ENCODE measurements at regions not wholly inside any gene's neighbourhood (a gene's known extent, or its start where the extent isn't known, plus 50 kb on each side); places are given as distances from the start of the nearest gene placed in this dataset.

GRCh38 chr9:27749838-27750237 is 176.6 kb upstream of the C9orf72 start:
- DNase-seq (ENCODE audit: low read depth in 2 of 2) = no peak

DNA sequence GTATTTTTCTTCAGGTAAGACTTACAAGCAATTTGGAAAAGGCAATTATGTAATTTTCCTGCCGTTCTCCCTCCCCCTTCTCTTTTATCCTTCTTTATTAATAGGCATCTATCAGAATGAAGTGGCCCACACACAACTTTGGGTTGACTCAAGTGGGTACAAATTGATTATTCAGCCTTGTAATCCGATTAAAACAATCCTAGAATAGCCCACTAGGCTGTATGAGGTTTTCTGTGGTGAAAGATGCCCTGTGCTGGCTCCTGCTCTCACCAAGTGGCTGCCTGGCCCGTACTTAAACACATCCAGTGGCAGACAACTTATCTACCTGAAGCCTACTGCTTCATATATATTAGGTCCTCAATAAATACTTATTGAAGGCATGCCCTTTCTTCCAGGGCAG is 177.3 kb upstream of the C9orf72 start:
- DNase-seq (ENCODE audit: low read depth in 2 of 2) = no peak

GRCh38 chr9:27752069-27752468 is 178.8 kb upstream of the C9orf72 start:
- DNase-seq (ENCODE audit: low read depth in 2 of 2) = no peak

DNA sequence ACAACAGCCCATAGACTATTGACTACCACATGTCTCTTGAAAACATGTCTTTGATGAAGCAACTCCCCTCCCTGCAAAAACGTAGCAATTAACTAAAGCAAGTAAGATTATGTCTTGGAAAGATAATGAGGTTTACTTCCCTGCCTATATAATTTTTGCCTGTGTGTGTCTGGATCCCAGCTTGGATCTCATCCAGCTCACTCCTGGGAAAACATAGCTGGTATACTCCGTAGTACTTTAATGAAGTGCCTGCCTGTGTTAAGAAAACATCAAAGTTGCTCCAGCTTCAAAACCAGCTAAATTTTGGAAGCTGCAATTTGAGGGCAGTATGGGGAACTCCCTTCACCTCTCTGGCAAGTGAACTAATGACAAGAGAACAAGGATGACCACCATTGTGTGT is 182.6 kb upstream of the C9orf72 start:
- DNase-seq (ENCODE audit: low read depth in 2 of 2) = no peak

DNA sequence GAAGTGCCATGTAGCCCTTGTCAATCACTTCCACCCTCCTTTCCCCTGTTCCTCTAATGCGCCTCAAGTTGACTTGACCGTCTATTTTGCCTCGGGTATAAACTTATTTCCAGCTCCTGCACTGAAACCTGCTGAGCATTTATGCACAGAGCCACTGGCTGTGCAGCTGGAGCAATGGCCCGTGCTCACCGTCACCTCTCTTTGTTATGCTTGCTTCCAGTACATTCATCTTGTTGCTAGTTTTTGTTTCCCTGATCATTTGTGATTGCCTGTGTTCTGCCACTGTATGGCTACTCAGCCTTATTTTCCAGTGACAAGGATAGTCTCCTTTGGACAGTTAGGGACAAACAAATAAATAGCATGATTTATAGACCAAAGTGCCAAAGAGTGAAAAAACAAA is 183.1 kb upstream of the C9orf72 start:
- no peak for DNase-seq (ENCODE audit: low read depth in 2 of 2)

GRCh38 chr9:27763831-27764230 is 190.6 kb upstream of the C9orf72 start:
- DNase-seq (ENCODE audit: low read depth in 2 of 2) = no peak

DNA sequence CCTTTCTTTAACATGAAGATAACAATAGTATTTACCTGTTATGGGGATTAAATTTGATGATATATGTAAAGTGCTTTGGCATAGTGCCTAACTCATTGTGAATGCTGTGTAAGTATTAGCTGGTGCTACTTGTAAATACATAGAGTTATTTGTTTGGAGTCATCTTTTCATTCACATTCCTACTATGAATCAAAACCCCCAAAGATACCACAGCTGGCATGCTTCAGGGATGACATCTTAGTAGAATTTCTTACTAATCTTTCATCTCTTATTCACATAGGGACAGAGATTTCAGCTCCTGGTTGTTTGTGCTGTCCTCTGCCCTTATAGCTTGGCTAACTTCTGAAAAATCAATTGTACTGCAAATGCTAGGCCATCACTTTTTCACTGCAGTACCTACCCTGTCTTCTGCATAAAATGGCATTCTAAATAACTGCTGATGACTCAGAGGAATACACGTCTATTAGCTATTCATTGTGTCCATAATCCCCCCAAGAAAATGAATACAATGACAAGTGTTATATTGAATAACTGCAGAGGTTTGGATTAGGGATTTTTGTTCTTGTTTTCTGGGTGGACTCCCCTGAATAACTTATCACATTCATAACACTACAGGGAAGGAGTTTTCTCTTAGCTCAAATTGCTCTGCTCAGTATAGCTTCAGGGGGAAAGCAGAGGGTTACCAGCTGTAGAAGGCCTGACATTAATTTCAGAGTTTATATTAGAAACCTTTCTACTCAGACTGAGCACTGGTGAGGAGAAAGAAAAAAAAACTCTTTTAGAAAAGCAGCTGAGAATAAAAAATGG is 192.2 kb upstream of the C9orf72 start:
- no peak for DNase-seq (ENCODE audit: low read depth in 2 of 2)

DNA sequence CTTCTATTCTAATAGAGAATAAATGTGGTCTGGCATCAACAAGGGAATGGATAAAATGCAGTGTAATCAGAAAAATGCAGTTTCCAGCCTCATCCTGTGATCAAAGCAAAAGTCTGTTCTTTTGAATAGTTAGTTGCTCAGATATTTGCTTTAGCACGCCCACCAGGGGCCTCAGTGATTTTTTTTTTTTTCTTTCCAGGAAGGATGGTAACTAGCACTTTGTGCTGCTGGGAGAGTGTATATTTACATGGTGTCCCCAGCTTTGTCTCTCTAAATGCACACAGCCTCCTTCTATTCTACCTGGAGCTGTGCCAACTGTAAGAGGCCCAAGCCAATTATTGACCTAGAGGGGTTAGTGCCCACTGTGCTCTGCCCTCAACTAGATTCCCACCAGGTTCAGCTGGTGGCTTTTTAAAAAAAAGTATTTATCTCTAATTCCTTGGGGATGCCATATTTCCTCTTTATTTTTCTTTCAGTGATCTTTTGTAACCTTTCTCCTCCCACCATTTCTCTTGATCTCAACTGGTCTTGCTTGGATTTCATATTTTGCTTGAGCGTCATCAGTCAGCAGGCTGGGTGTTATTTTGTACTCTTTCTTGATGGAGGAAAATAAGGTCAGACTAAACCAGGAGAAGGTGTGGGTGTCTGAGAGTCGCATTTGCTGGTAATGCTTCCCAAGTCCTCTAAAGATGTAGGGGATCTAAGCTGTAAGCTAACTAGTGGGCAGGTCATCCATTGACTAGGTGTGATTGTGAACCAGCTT is 193.0 kb upstream of the C9orf72 start:
- DNase-seq (ENCODE audit: low read depth in 2 of 2) = no peak

GRCh38 chr9:27768781-27769180 is 195.5 kb upstream of the C9orf72 start:
- no peak for DNase-seq (ENCODE audit: low read depth in 2 of 2)

DNA sequence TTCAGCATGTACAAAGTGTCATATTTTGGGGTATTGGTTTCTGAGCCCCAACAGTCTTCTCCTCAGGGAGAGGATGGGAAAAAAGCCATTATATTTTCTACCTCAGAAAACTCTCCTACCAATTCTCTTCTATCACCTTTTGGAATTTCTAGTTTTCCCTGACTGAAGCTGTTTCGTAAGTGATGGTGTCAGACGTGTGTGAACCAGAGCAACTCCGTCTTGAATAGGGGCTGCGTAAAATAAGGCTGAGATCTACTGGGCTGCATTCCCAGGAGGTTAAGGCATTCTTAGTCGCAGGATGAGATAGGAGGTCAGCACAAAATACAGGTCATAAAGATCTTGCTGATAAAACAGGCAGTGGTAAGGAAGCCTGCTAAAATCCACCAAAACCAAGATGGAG is 197.3 kb upstream of the C9orf72 start:
- DNase-seq (ENCODE audit: low read depth in 2 of 2) = no peak

GRCh38 chr9:27771803-27772545 is 198.7 kb upstream of the C9orf72 start:
- DNase-seq (ENCODE audit: low read depth in 2 of 2) = no peak

DNA sequence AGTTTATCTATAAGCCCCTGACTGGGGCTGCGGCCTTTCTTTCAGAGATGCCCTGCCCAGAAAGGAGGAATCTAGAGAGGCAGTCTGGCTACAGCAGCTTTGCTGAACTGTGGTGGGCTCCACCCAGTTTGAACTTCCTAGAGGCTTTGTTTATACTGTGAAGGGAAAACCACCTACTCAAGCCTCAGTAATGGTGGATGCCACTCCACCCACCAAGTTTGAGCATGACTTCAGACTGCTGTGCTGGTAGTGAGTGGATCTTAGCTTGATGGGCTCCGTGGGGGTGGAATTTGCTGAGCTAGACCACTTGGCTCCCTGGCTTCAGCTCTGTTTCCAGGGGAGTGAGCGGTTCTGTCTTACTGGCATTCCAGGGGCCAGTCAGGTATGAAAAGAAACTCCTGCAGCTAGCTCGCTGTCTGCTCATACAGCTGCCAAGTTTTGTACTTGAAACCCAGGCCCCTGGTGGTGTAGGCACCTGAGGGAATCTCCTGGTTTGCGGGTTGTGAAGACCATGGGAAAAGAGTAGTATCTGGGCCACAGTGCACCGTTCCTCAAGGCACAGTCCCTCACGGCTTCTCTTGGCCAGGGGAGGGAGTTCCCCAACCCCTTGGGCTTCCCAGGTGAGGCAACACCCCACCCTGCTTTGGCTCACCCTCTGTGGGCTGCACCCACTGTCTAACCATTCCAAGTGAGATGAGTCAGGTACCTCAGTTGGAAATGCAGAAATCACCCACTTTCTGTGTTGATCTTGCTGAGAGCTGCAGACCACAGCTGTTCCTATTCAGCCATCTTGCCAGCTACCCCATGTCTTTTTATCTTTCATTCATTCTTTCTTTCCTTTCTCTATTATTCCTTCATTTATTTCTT is 211.8 kb upstream of the C9orf72 start:
- DNase-seq (ENCODE audit: low read depth in 2 of 2) = no peak

DNA sequence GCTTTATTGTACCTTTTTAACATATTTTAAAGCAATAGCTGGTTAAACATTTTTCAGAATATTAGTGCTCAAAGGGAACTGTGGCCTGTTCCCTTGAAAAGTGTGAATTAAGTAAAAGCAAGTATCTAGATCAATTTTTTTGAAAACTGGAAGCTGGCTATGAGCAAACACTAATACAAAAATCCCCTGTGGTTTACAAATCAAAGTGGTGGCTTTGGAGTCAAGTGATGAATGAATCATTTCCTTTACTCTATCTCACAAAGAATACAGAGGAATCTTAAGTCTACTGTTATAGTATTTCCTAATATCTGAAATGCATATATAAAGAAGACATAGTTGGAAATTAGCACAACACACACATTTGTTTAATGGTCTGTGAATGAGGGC is 212.4 kb upstream of the C9orf72 start:
- no peak for DNase-seq (ENCODE audit: low read depth in 2 of 2)

- DNase-seq (ENCODE audit: low read depth in 2 of 2) = no peak
Measured at GRCh38 chr9:27787891-27788290, 214.6 kb upstream of the C9orf72 start.

- no peak for DNase-seq (ENCODE audit: low read depth in 2 of 2)
Measured at GRCh38 chr9:27791311-27791710, 218.0 kb upstream of the C9orf72 start.

- DNase-seq (ENCODE audit: low read depth in 2 of 2) = no peak
Measured at GRCh38 chr9:27792971-27793689, 219.8 kb upstream of the C9orf72 start.

DNA sequence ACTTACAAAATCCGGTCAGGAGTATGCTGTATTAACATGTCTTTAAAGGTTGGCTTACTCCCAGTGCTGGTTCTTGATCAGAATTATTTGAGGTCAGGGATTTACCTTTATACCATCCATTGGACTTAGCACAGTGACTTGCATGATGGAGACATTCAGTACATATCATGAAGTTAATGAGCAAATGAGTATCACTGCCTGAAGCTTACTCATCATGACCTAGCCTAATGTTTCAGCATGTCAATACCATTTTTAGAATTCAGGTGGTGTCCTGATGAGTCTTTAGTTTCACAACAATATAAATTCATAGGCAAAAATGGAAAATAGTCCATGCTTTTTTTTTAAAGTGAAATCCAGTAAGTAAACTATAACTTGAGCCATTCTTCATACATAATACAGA is 226.0 kb upstream of the C9orf72 start:
- DNase-seq (ENCODE audit: low read depth in 2 of 2) = no peak

DNA sequence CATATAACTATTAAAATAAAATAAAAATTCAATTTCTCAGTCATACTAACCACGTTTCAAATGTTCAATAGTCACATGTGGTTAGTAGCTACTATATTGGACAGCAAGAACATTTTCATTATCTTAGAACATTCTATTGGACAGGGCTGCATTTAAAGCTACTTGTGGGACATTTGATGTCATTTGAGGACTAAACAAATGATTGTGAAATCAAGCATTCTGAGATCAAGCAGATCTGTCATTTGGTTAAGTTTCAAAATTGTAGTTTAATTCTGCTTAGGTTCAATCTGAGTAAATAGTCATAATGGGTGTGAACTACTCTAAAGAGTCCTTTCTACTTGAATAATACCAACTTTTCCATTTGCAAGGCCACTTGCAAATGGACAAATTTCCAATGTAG is 226.9 kb upstream of the C9orf72 start:
- DNase-seq (ENCODE audit: low read depth in 2 of 2) = no peak

DNA sequence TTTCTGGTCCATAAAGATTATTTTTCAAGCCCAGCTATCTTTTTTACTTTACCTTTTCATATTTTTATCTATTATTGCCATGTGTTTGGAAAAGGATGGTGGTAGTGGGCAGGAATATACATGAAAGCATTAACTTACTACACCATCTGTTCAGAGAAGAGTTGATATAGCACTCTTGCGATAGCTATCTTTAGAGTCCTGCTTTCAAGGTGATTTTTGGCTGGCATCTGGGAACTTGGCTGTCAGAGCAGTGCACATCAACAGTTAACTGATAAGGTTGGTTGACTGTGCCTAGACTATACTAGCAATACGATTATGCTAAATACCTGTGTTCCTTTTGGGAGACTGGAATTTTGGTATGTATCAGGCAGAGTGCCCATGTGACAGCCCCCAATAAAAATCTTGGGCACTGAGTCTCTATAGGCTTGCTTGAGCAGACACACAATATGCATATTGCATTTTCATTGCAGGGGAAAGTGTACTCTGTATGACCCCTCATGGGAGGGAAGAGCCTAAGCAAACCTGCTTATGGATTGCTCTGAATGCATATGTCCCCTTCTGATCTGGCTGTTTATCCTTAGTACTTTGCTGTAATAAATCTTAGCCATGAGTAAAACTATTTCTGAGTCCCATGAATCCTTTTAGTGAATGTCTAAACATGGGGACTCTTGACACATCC is 227.6 kb upstream of the C9orf72 start:
- no peak for DNase-seq (ENCODE audit: low read depth in 2 of 2)

GRCh38 chr9:27801545-27801944 is 228.3 kb upstream of the C9orf72 start:
- DNase-seq (ENCODE audit: low read depth in 2 of 2) = no peak
